ENCODE measurements at regions not wholly inside any gene's neighbourhood (a gene's known extent, or its start where the extent isn't known, plus 50 kb on each side); places are given as distances from the start of the nearest gene placed in this dataset.

GRCh38 chrX:45959567-45959966 is 585.7 kb downstream of the ZNF674 start:
- DNase-seq (ENCODE audit: extremely low read depth in 1 of 11, low read depth in 9 of 11, low spot score in 4 of 11), result no peak

GRCh38 chrX:45956191-45956870 is 588.9 kb downstream of the ZNF674 start:
- no peak for DNase-seq (ENCODE audit: extremely low read depth in 1 of 11, low read depth in 9 of 11, low spot score in 4 of 11)

GRCh38 chrX:45955661-45956060 is 589.6 kb downstream of the ZNF674 start:
- no peak for DNase-seq (ENCODE audit: extremely low read depth in 1 of 11, low read depth in 9 of 11, low spot score in 4 of 11)

- DNase-seq (ENCODE audit: extremely low read depth in 1 of 11, low read depth in 9 of 11, low spot score in 4 of 11), result no peak
Observed at GRCh38 chrX:45954026-45954425, 591.2 kb downstream of the ZNF674 start.

GRCh38 chrX:45952030-45952429 is 593.2 kb downstream of the ZNF674 start:
- no peak for DNase-seq (ENCODE audit: extremely low read depth in 1 of 11, low read depth in 9 of 11, low spot score in 4 of 11)

GRCh38 chrX:45935408-45935807 is 609.8 kb downstream of the ZNF674 start:
- no peak for DNase-seq (ENCODE audit: extremely low read depth in 1 of 11, low read depth in 9 of 11, low spot score in 4 of 11)

- no peak for DNase-seq (ENCODE audit: extremely low read depth in 1 of 11, low read depth in 9 of 11, low spot score in 4 of 11)
Observed at GRCh38 chrX:45912316-45912715, 632.9 kb downstream of the ZNF674 start.

GRCh38 chrX:45907786-45908185 is 637.4 kb downstream of the ZNF674 start:
- no peak for DNase-seq (ENCODE audit: extremely low read depth in 1 of 11, low read depth in 9 of 11, low spot score in 4 of 11)

GRCh38 chrX:45903781-45904201 is 641.4 kb downstream of the ZNF674 start:
- DNase-seq (ENCODE audit: extremely low read depth in 1 of 11, low read depth in 9 of 11, low spot score in 4 of 11), result no peak

GRCh38 chrX:45900766-45901615 is 644.2 kb downstream of the ZNF674 start:
- DNase-seq (ENCODE audit: extremely low read depth in 1 of 11, low read depth in 9 of 11, low spot score in 4 of 11), result peak in 1 of 11 donors; percentile 2

- no peak for DNase-seq (ENCODE audit: extremely low read depth in 1 of 11, low read depth in 9 of 11, low spot score in 4 of 11)
Observed at GRCh38 chrX:45894864-45895645, 650.2 kb downstream of the ZNF674 start.

GRCh38 chrX:45889471-45889870 is 655.8 kb downstream of the ZNF674 start:
- no peak for DNase-seq (ENCODE audit: extremely low read depth in 1 of 11, low read depth in 9 of 11, low spot score in 4 of 11)

GRCh38 chrX:45888518-45888917 is 656.7 kb downstream of the ZNF674 start:
- DNase-seq (ENCODE audit: extremely low read depth in 1 of 11, low read depth in 9 of 11, low spot score in 4 of 11), result no peak

GRCh38 chrX:45885931-45886330 is 659.3 kb downstream of the ZNF674 start:
- no peak for DNase-seq (ENCODE audit: extremely low read depth in 1 of 11, low read depth in 9 of 11, low spot score in 4 of 11)

- DNase-seq (ENCODE audit: extremely low read depth in 1 of 11, low read depth in 9 of 11, low spot score in 4 of 11), result no peak
Observed at GRCh38 chrX:45879512-45879911, 665.7 kb downstream of the ZNF674 start.

GRCh38 chrX:45876206-45876605 is 669.0 kb downstream of the ZNF674 start:
- DNase-seq (ENCODE audit: extremely low read depth in 1 of 11, low read depth in 9 of 11, low spot score in 4 of 11), result no peak

- DNase-seq (ENCODE audit: extremely low read depth in 1 of 11, low read depth in 9 of 11, low spot score in 4 of 11), result no peak
Observed at GRCh38 chrX:45873781-45874180, 671.4 kb downstream of the ZNF674 start.

- DNase-seq (ENCODE audit: extremely low read depth in 1 of 11, low read depth in 9 of 11, low spot score in 4 of 11), result no peak
Observed at GRCh38 chrX:45872480-45872879, 671.8 kb upstream of the DIPK2B start.

- no peak for DNase-seq (ENCODE audit: extremely low read depth in 1 of 11, low read depth in 9 of 11, low spot score in 4 of 11)
Observed at GRCh38 chrX:45868425-45868824, 667.7 kb upstream of the DIPK2B start.

GRCh38 chrX:45862801-45863200 is 662.1 kb upstream of the DIPK2B start:
- DNase-seq (ENCODE audit: extremely low read depth in 1 of 11, low read depth in 9 of 11, low spot score in 4 of 11), result no peak
